GM23338 (cell line): ENCODE measurements at regions not wholly inside any gene's neighbourhood (a gene's known extent, or its start where the extent isn't known, plus 50 kb on each side); places are given as distances from the start of the nearest gene placed in this dataset.

Experiments used
- ATAC-seq: fragments of 200-7000 bp; cut with Tn5 transposase; 3 replicates; pipeline ENCODE4 v1.9.1; 2020
- DNase-seq: peaks from one replicate; pipeline ENCODE4 v3.0.0-alpha.2; 2015; ENCODE audit warnings: low spot score
- H2AFZ ChIP-seq: fragments of 200-600 bp; sonication (generic); 2 replicates; pipeline ENCODE4 v1.8.0; 2016; ENCODE audit warnings: antibody characterized with exemption, mild to moderate bottlenecking, moderate library complexity
- H3F3A ChIP-seq: fragments of 200-600 bp; sonication (generic); replicated peaks from 2 replicates; pipeline ENCODE4 v1.8.0; 2017; ENCODE audit warnings: antibody characterized with exemption, mixed run types, low read depth
- H3K27ac ChIP-seq: fragments of 200-600 bp; sonication (generic); 2 replicates; pipeline ENCODE4 v1.6.1; 2016; ENCODE audit warnings: low read depth
- H3K27me3 ChIP-seq: fragments of 200-600 bp; sonication (generic); 2 replicates; pipeline ENCODE4 v1.8.0; 2016; ENCODE audit warnings: mild to moderate bottlenecking, mixed run types, moderate library complexity; ENCODE audit not compliant: insufficient read depth
- H3K36me3 ChIP-seq: fragments of 200-600 bp; sonication (generic); 2 replicates; pipeline ENCODE4 v1.8.0; 2016; ENCODE audit warnings: mild to moderate bottlenecking; ENCODE audit not compliant: insufficient read depth
- H3K4me1 ChIP-seq: fragments of 200-600 bp; sonication (generic); 2 replicates; pipeline ENCODE4 v1.8.0; 2016; ENCODE audit warnings: mild to moderate bottlenecking, moderate library complexity; ENCODE audit not compliant: insufficient read depth
- H3K4me2 ChIP-seq: fragments of 200-600 bp; sonication (generic); 2 replicates; pipeline ENCODE4 v1.7.1; 2017; ENCODE audit warnings: mixed run types
- H3K4me3 ChIP-seq: fragments of 200-600 bp; sonication (generic); 2 replicates; pipeline ENCODE4 v1.6.1; 2016; ENCODE audit warnings: mixed run types
- H3K79me2 ChIP-seq: fragments of 200-600 bp; sonication (generic); replicated peaks from 2 replicates; pipeline ENCODE4 v1.8.0; 2017; ENCODE audit warnings: mild to moderate bottlenecking; ENCODE audit not compliant: insufficient read depth
- H3K9me2 ChIP-seq: fragments of 200-600 bp; sonication (generic); 2 replicates; pipeline ENCODE4 v1.8.0; 2017; ENCODE audit not compliant: insufficient read depth
- H4K20me1 ChIP-seq: fragments of 200-600 bp; sonication (generic); replicated peaks from 2 replicates; pipeline ENCODE4 v1.8.0; 2017; ENCODE audit warnings: mild to moderate bottlenecking; ENCODE audit not compliant: insufficient read depth
- H3K27ac Mint-ChIP-seq: 2 replicates; pipeline ENCODE4 v1.8.0; 2020; ENCODE audit warnings: inconsistent platforms, mild to moderate bottlenecking, moderate library complexity, mixed read lengths
- H3K27me3 Mint-ChIP-seq: 3 replicates; pipeline ENCODE4 v1.8.0; 2022; ENCODE audit warnings: low read depth, mild to moderate bottlenecking, moderate library complexity, mixed read lengths, inconsistent platforms; ENCODE audit not compliant: insufficient read depth, poor library complexity
- H3K36me3 Mint-ChIP-seq: 3 replicates; pipeline ENCODE4 v1.8.0; 2021; ENCODE audit warnings: low read depth, mild to moderate bottlenecking, inconsistent platforms, moderate library complexity, mixed read lengths
- H3K4me1 Mint-ChIP-seq: 3 replicates; pipeline ENCODE4 v1.8.0; 2020; ENCODE audit warnings: mild to moderate bottlenecking, inconsistent platforms, mixed read lengths
- H3K4me3 Mint-ChIP-seq: 3 replicates; pipeline ENCODE4 v1.8.0; 2021; ENCODE audit warnings: moderate library complexity, mild to moderate bottlenecking, inconsistent platforms, mixed read lengths
- H3K9me3 Mint-ChIP-seq: 3 replicates; pipeline ENCODE4 v1.8.0; 2020; ENCODE audit warnings: moderate library complexity, mild to moderate bottlenecking, inconsistent platforms, mixed read lengths
- CREB1 ChIP-seq: fragments of 250-450 bp; sonication (Bioruptor Pico); IDR thresholded peaks from 2 replicates; pipeline ENCODE4 v1.5.0; 2020; ENCODE audit warnings: low read depth, mild to moderate bottlenecking, moderate library complexity
- EZH2 ChIP-seq: fragments of 200-600 bp; sonication (generic); IDR thresholded peaks from one replicate; pipeline ENCODE4 v1.8.0; 2017; ENCODE audit warnings: antibody characterized with exemption, mild to moderate bottlenecking, low read depth; ENCODE audit not compliant: unreplicated experiment
- EZH2phosphoT487 ChIP-seq: fragments of 200-600 bp; sonication (generic); IDR thresholded peaks from one replicate; pipeline ENCODE4 v1.8.1; 2018; ENCODE audit warnings: antibody characterized with exemption; ENCODE audit not compliant: unreplicated experiment
- JUNB ChIP-seq: IDR thresholded peaks from one replicate; pipeline ENCODE4 v1.6.1; 2016; ENCODE audit warnings: antibody characterized with exemption; ENCODE audit not compliant: unreplicated experiment
- NANOG ChIP-seq: IDR thresholded peaks from 2 replicates; pipeline ENCODE4 v1.6.1; 2016; ENCODE audit warnings: antibody characterized with exemption, borderline replicate concordance
- POLR2AphosphoS5 ChIP-seq: IDR thresholded peaks from 2 replicates; pipeline ENCODE4 v1.6.1; 2016; ENCODE audit warnings: antibody characterized with exemption, low read depth
- REST ChIP-seq: IDR thresholded peaks from one replicate; pipeline ENCODE4 v1.6.1; 2018; ENCODE audit warnings: antibody characterized with exemption; ENCODE audit not compliant: unreplicated experiment
- STAT1 ChIP-seq: IDR thresholded peaks from one replicate; pipeline ENCODE4 v1.6.1; 2016; ENCODE audit warnings: antibody characterized with exemption; ENCODE audit not compliant: unreplicated experiment
- ZNF114 ChIP-seq: fragments of 250-450 bp; sonication (Bioruptor Pico); IDR thresholded peaks from 2 replicates; pipeline ENCODE4 v1.5.0; 2020; ENCODE audit warnings: mild to moderate bottlenecking, moderate library complexity
- ZNF331 ChIP-seq: fragments of 250-450 bp; sonication (Bioruptor Pico); IDR thresholded peaks from 2 replicates; pipeline ENCODE4 v1.5.0; 2020; ENCODE audit warnings: low read depth, mild to moderate bottlenecking, moderate library complexity
- TF ChIP-seq, protein P1 (sequence below): IDR thresholded peaks from 2 replicates; pipeline ENCODE4 v1.6.1; 2016; ENCODE audit warnings: antibody characterized with exemption
- TF ChIP-seq, protein P2 (sequence below): fragments of 250-450 bp; sonication (Bioruptor Pico); IDR thresholded peaks from 2 replicates; pipeline ENCODE4 v1.5.0; 2020; ENCODE audit warnings: mild to moderate bottlenecking, moderate library complexity
- TF ChIP-seq, protein P3 (sequence below), 2 experiments: fragments of 200-600 bp in 1 of 2; sonication (generic) in 1 of 2; conservative IDR thresholded peaks; 2 replicates each; pipeline versions ENCODE4 v1.5.1 to v1.6.1; 2016 to 2017; ENCODE audit warnings: antibody characterized with exemption in 2 of 2, low read depth in 2 of 2, mild to moderate bottlenecking in 2 of 2, moderate library complexity in 1 of 2

DNA sequence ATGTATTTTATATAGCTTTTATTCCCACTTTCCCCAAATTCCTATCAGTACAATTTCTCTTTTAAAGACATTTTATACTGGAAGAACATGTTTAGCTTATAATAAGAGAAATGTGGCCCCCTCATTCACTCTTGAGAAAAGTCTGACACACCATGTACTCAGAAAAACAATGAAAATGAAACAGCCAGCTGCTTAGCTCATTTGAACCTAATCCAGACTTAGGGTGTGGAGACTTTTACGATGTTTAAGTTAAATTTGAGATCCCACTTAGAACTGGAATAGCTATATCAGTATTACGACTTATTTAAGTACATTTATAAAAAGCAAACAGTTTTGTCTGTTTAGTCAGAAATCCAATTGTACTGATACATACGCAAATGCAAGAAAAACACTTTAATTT is 252.3 kb upstream of the ARRDC4 start:
- no peaks in the 10 kb centered on the region for H4K20me1 ChIP-seq
- H3K4me2 ChIP-seq: no peak overlapping the region
- H3F3A ChIP-seq: no peaks in the 10 kb centered on the region
- Mint-ChIP-seq H3K27ac (no peak overlapping the region), H3K9me3 (no peaks in the 10 kb centered on the region), H3K36me3 (no peaks in the 10 kb centered on the region), H3K4me3 (no peak overlapping the region), H3K27me3 (no peaks in the 10 kb centered on the region), H3K4me1 (no peaks in the 10 kb centered on the region)
- no peaks in the 10 kb centered on the region for H3K79me2 ChIP-seq
- H3K4me1 ChIP-seq: no peaks in the 10 kb centered on the region
- H3K9me2 ChIP-seq: peaks cover 2% of the 10 kb centered on the region; the same call in 1 of the 2 replicates
- no peak overlapping the region for H3K27ac ChIP-seq
- TF ChIP-seq EZH2: no peak
- TF ChIP-seq, protein P1, sequence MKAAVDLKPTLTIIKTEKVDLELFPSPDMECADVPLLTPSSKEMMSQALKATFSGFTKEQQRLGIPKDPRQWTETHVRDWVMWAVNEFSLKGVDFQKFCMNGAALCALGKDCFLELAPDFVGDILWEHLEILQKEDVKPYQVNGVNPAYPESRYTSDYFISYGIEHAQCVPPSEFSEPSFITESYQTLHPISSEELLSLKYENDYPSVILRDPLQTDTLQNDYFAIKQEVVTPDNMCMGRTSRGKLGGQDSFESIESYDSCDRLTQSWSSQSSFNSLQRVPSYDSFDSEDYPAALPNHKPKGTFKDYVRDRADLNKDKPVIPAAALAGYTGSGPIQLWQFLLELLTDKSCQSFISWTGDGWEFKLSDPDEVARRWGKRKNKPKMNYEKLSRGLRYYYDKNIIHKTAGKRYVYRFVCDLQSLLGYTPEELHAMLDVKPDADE: no peak
- TF ChIP-seq, protein P2, sequence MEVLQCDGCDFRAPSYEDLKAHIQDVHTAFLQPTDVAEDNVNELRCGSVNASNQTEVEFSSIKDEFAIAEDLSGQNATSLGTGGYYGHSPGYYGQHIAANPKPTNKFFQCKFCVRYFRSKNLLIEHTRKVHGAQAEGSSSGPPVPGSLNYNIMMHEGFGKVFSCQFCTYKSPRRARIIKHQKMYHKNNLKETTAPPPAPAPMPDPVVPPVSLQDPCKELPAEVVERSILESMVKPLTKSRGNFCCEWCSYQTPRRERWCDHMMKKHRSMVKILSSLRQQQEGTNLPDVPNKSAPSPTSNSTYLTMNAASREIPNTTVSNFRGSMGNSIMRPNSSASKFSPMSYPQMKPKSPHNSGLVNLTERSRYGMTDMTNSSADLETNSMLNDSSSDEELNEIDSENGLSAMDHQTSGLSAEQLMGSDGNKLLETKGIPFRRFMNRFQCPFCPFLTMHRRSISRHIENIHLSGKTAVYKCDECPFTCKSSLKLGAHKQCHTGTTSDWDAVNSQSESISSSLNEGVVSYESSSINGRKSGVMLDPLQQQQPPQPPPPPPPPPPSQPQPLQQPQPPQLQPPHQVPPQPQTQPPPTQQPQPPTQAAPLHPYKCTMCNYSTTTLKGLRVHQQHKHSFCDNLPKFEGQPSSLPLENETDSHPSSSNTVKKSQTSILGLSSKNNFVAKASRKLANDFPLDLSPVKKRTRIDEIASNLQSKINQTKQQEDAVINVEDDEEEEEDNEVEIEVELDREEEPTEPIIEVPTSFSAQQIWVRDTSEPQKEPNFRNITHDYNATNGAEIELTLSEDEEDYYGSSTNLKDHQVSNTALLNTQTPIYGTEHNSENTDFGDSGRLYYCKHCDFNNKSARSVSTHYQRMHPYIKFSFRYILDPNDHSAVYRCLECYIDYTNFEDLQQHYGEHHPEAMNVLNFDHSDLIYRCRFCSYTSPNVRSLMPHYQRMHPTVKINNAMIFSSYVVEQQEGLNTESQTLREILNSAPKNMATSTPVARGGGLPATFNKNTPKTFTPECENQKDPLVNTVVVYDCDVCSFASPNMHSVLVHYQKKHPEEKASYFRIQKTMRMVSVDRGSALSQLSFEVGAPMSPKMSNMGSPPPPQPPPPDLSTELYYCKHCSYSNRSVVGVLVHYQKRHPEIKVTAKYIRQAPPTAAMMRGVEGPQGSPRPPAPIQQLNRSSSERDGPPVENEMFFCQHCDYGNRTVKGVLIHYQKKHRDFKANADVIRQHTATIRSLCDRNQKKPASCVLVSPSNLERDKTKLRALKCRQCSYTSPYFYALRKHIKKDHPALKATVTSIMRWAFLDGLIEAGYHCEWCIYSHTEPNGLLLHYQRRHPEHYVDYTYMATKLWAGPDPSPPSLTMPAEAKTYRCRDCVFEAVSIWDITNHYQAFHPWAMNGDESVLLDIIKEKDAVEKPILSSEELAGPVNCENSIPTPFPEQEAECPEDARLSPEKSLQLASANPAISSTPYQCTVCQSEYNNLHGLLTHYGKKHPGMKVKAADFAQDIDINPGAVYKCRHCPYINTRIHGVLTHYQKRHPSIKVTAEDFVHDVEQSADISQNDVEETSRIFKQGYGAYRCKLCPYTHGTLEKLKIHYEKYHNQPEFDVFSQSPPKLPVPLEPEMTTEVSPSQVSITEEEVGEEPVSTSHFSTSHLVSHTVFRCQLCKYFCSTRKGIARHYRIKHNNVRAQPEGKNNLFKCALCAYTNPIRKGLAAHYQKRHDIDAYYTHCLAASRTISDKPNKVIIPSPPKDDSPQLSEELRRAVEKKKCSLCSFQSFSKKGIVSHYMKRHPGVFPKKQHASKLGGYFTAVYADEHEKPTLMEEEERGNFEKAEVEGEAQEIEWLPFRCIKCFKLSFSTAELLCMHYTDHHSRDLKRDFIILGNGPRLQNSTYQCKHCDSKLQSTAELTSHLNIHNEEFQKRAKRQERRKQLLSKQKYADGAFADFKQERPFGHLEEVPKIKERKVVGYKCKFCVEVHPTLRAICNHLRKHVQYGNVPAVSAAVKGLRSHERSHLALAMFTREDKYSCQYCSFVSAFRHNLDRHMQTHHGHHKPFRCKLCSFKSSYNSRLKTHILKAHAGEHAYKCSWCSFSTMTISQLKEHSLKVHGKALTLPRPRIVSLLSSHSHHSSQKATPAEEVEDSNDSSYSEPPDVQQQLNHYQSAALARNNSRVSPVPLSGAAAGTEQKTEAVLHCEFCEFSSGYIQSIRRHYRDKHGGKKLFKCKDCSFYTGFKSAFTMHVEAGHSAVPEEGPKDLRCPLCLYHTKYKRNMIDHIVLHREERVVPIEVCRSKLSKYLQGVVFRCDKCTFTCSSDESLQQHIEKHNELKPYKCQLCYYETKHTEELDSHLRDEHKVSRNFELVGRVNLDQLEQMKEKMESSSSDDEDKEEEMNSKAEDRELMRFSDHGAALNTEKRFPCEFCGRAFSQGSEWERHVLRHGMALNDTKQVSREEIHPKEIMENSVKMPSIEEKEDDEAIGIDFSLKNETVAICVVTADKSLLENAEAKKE (CRISPR knock-in tag): no peak
- TF ChIP-seq STAT1: no peak
- TF ChIP-seq, protein P3, sequence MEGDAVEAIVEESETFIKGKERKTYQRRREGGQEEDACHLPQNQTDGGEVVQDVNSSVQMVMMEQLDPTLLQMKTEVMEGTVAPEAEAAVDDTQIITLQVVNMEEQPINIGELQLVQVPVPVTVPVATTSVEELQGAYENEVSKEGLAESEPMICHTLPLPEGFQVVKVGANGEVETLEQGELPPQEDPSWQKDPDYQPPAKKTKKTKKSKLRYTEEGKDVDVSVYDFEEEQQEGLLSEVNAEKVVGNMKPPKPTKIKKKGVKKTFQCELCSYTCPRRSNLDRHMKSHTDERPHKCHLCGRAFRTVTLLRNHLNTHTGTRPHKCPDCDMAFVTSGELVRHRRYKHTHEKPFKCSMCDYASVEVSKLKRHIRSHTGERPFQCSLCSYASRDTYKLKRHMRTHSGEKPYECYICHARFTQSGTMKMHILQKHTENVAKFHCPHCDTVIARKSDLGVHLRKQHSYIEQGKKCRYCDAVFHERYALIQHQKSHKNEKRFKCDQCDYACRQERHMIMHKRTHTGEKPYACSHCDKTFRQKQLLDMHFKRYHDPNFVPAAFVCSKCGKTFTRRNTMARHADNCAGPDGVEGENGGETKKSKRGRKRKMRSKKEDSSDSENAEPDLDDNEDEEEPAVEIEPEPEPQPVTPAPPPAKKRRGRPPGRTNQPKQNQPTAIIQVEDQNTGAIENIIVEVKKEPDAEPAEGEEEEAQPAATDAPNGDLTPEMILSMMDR (conservative IDR thresholded peaks at IDR 0.05; ENCODE audit: low read depth in 2 of 2): no peak
- no peak for TF ChIP-seq EZH2phosphoT487
- TF ChIP-seq POLR2AphosphoS5: no peak
- TF ChIP-seq NANOG: no peak
- no peak for TF ChIP-seq ZNF114 (CRISPR knock-in tag)
- no peak for TF ChIP-seq CREB1
- TF ChIP-seq REST: no peak
- no peak for TF ChIP-seq ZNF331 (CRISPR knock-in tag)
- no peak for TF ChIP-seq JUNB
- H2AFZ ChIP-seq: no peak overlapping the region
- no peak overlapping the region for H3K4me3 ChIP-seq
- H3K27me3 ChIP-seq: no peaks in the 10 kb centered on the region
- DNase-seq (no peak), ATAC-seq (no peak)
- H3K36me3 ChIP-seq: no peaks in the 10 kb centered on the region
